Glomerular visceral epithelial cell (primary cell): ENCODE measurements at regions not wholly inside any gene's neighbourhood (a gene's known extent, or its start where the extent isn't known, plus 50 kb on each side); places are given as distances from the start of the nearest gene placed in this dataset.

ENCODE experiments used
- DNase-seq: peaks from one replicate; pipeline ENCODE4 v3.0.0-alpha.2; 2016; ENCODE audit errors: extremely low spot score

- DNase-seq, result no peak
Observed at GRCh38 chr3:70899816-70900215, 587.4 kb upstream of the MDFIC2 start.

GRCh38 chr3:70890020-70890394 is 577.6 kb upstream of the MDFIC2 start:
- DNase-seq, result no peak

GRCh38 chr3:70889162-70890019 is 577.0 kb upstream of the MDFIC2 start:
- DNase-seq, result no peak

DNA sequence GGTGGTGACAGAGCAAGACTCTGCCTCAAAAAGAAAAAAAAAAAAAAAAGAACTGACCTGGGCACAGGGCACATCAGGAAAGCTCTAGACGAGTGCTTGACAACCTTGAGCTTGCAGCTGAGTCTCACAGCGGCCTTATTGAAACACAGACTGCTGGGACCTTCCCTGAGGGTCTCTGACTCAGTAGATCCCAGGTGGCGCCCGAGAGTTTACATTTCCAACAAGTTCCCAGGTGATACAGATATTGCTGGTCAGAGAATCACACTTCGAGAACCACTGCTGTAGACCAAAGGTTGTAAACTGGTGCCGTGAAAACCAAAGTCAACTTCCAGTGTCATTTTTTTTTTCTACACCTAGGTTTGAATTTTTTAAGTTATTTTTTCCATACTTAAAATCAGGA is 573.2 kb upstream of the MDFIC2 start:
- DNase-seq, result no peak

GRCh38 chr3:70882104-70882503 is 569.7 kb upstream of the MDFIC2 start:
- DNase-seq, result peak; percentile 42

DNA sequence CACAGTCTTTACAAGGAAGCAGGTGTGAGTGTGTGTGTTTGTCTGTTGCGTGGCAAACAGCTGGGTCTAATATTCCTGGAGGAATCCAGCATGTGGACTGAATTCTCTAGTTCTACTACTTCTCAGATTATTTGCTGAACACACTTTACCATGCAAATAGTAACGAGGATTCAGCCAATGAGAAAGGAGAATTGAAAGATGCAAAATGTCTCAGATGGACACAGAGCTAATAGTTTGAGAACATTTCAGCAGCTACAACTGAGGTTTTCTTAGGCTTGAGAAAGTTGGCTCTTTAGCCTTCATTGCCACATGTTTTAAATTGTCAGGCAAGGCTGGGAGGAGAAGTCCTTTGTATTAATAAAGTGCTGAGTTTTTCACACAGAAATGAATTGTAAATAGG is 568.0 kb upstream of the MDFIC2 start:
- no peak for DNase-seq

GRCh38 chr3:70876154-70876553 is 563.7 kb upstream of the MDFIC2 start:
- no peak for DNase-seq

DNA sequence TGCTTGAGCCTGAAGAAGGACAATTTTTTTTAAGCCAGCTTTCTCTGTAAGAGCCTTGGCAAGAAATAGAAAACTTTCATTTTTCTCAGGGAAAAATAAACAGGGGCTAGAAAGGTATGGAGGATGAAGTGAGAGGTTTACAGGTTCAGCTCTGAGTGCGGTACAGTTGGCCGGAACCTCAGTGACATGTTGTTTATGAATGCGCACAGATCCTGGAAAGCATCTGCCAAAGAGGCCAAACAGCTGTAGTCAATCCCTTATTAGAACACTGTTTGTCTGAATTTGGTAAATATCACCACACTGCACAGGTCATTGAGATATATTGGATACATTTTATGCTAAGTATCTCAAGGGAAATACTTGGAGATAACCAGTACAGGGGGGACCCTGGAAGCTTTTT is 561.8 kb upstream of the MDFIC2 start:
- no peak for DNase-seq

DNA sequence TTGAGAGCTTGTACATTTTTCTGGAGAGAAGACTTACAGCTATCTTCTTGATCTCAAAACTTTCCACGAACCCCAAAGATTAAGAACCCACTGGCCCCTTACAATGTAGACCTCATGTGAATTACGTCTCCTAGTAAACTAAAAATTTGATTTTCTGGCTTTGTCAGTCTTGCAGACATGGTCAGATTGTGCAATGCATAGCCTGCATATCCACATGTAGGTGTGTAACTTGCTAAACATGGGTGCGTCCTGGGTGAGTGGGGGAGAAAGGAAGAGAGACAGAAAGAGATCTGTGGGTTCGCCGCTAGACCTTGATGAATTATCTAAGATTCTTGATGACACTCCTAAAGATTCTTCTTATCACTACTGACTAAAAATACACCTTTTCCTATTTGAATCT is 561.2 kb upstream of the MDFIC2 start:
- no peak for DNase-seq

GRCh38 chr3:70871909-70872656 is 559.6 kb upstream of the MDFIC2 start:
- DNase-seq, result peak; percentile 63

DNA sequence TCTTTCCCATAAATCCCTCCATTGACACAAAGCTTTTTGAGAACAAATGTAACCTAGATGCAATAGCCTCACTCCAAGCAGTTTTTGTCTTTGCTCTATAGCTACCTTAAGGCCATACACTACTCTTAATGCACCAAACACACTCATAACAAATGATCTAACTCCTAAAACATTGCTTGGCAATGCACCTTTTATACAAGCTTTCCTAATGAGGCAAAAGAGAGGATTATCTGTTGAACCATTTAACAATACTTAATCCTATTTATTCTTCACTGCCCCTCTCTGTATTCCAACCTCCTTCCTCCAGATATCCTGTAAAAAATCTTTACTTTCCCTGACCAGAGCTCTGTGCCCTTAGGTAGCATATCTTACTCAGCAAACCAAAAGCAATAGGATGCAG is 558.1 kb upstream of the MDFIC2 start:
- DNase-seq, result no peak

- no peak for DNase-seq
Observed at GRCh38 chr3:70868561-70868960, 556.1 kb upstream of the MDFIC2 start.

DNA sequence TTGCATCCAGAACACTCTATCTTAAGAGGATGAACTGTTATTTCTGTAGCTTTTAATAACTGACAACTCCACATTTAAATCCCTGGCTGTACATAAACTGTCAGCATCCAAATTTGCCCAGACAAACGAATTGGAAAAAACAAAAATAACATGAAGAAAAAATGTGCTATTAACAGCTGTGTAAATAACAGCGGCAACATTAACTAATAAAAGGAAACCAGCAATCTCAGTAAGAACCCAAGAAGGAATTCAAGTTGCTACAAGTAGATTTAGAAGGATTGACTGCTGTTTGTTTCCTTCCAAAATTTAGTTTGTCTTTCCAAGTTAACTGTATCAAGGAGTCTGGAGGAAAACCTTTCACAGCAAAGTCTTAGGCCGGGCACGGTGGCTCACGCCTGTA is 550.6 kb upstream of the MDFIC2 start:
- no peak for DNase-seq

- no peak for DNase-seq
Observed at GRCh38 chr3:70861855-70862254, 549.4 kb upstream of the MDFIC2 start.

- peak; percentile 44 for DNase-seq
Observed at GRCh38 chr3:70861234-70861633, 548.8 kb upstream of the MDFIC2 start.

DNA sequence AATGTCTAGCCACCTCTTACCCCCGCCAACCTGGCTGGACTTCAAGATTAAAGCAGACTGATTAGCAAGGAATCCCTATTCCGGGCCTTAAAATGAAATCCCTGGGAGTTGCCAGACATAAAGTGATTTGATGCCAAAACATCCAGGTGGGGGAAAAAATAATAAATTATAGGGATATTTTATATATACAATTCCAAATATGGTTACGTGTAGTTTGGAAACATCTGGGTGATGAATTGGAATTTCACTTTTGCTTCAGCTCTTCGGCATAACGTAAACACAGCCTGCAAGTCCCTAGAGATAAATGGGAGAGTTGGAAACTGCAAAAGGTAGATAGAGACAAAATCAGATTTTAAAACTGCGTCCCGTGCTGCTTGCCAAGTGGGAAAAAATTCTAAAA is 545.5 kb upstream of the MDFIC2 start:
- DNase-seq, result no peak

GRCh38 chr3:70856414-70857162 is 544.1 kb upstream of the MDFIC2 start:
- DNase-seq, result peak; percentile 82

GRCh38 chr3:70855149-70855548 is 542.7 kb upstream of the MDFIC2 start:
- no peak for DNase-seq

GRCh38 chr3:70854108-70854507 is 541.7 kb upstream of the MDFIC2 start:
- no peak for DNase-seq

- DNase-seq, result peak; percentile 39
Observed at GRCh38 chr3:70853161-70853944, 540.9 kb upstream of the MDFIC2 start.

- peak; percentile 88 for DNase-seq
Observed at GRCh38 chr3:70849911-70850699, 537.7 kb upstream of the MDFIC2 start.
